GM23338 (cell line): ENCODE measurements at regions not wholly inside any gene's neighbourhood (a gene's known extent, or its start where the extent isn't known, plus 50 kb on each side); places are given as distances from the start of the nearest gene placed in this dataset.

Experiments used
- ATAC-seq: fragments of 200-7000 bp; cut with Tn5 transposase; 3 replicates; pipeline ENCODE4 v1.9.1; 2020
- DNase-seq: peaks from one replicate; pipeline ENCODE4 v3.0.0-alpha.2; 2015; ENCODE audit warnings: low spot score
- H2AFZ ChIP-seq: fragments of 200-600 bp; sonication (generic); 2 replicates; pipeline ENCODE4 v1.8.0; 2016; ENCODE audit warnings: antibody characterized with exemption, mild to moderate bottlenecking, moderate library complexity
- H3F3A ChIP-seq: fragments of 200-600 bp; sonication (generic); replicated peaks from 2 replicates; pipeline ENCODE4 v1.8.0; 2017; ENCODE audit warnings: antibody characterized with exemption, mixed run types, low read depth
- H3K27ac ChIP-seq: fragments of 200-600 bp; sonication (generic); 2 replicates; pipeline ENCODE4 v1.6.1; 2016; ENCODE audit warnings: low read depth
- H3K27me3 ChIP-seq: fragments of 200-600 bp; sonication (generic); 2 replicates; pipeline ENCODE4 v1.8.0; 2016; ENCODE audit warnings: mild to moderate bottlenecking, mixed run types, moderate library complexity; ENCODE audit not compliant: insufficient read depth
- H3K36me3 ChIP-seq: fragments of 200-600 bp; sonication (generic); 2 replicates; pipeline ENCODE4 v1.8.0; 2016; ENCODE audit warnings: mild to moderate bottlenecking; ENCODE audit not compliant: insufficient read depth
- H3K4me1 ChIP-seq: fragments of 200-600 bp; sonication (generic); 2 replicates; pipeline ENCODE4 v1.8.0; 2016; ENCODE audit warnings: mild to moderate bottlenecking, moderate library complexity; ENCODE audit not compliant: insufficient read depth
- H3K4me2 ChIP-seq: fragments of 200-600 bp; sonication (generic); 2 replicates; pipeline ENCODE4 v1.7.1; 2017; ENCODE audit warnings: mixed run types
- H3K4me3 ChIP-seq: fragments of 200-600 bp; sonication (generic); 2 replicates; pipeline ENCODE4 v1.6.1; 2016; ENCODE audit warnings: mixed run types
- H3K79me2 ChIP-seq: fragments of 200-600 bp; sonication (generic); replicated peaks from 2 replicates; pipeline ENCODE4 v1.8.0; 2017; ENCODE audit warnings: mild to moderate bottlenecking; ENCODE audit not compliant: insufficient read depth
- H3K9me2 ChIP-seq: fragments of 200-600 bp; sonication (generic); 2 replicates; pipeline ENCODE4 v1.8.0; 2017; ENCODE audit not compliant: insufficient read depth
- H4K20me1 ChIP-seq: fragments of 200-600 bp; sonication (generic); replicated peaks from 2 replicates; pipeline ENCODE4 v1.8.0; 2017; ENCODE audit warnings: mild to moderate bottlenecking; ENCODE audit not compliant: insufficient read depth
- H3K27ac Mint-ChIP-seq: 2 replicates; pipeline ENCODE4 v1.8.0; 2020; ENCODE audit warnings: inconsistent platforms, mild to moderate bottlenecking, moderate library complexity, mixed read lengths
- H3K27me3 Mint-ChIP-seq: 3 replicates; pipeline ENCODE4 v1.8.0; 2022; ENCODE audit warnings: low read depth, mild to moderate bottlenecking, moderate library complexity, mixed read lengths, inconsistent platforms; ENCODE audit not compliant: insufficient read depth, poor library complexity
- H3K36me3 Mint-ChIP-seq: 3 replicates; pipeline ENCODE4 v1.8.0; 2021; ENCODE audit warnings: low read depth, mild to moderate bottlenecking, inconsistent platforms, moderate library complexity, mixed read lengths
- H3K4me1 Mint-ChIP-seq: 3 replicates; pipeline ENCODE4 v1.8.0; 2020; ENCODE audit warnings: mild to moderate bottlenecking, inconsistent platforms, mixed read lengths
- H3K4me3 Mint-ChIP-seq: 3 replicates; pipeline ENCODE4 v1.8.0; 2021; ENCODE audit warnings: moderate library complexity, mild to moderate bottlenecking, inconsistent platforms, mixed read lengths
- H3K9me3 Mint-ChIP-seq: 3 replicates; pipeline ENCODE4 v1.8.0; 2020; ENCODE audit warnings: moderate library complexity, mild to moderate bottlenecking, inconsistent platforms, mixed read lengths
- ZNF331 ChIP-seq: fragments of 250-450 bp; sonication (Bioruptor Pico); IDR thresholded peaks from 2 replicates; pipeline ENCODE4 v1.5.0; 2020; ENCODE audit warnings: low read depth, mild to moderate bottlenecking, moderate library complexity
- TF ChIP-seq, protein P1 (sequence below): fragments of 250-450 bp; sonication (Bioruptor Pico); IDR thresholded peaks from 2 replicates; pipeline ENCODE4 v1.5.0; 2020; ENCODE audit warnings: mild to moderate bottlenecking, moderate library complexity
- TF ChIP-seq, protein P2 (sequence below): IDR thresholded peaks from 2 replicates; pipeline ENCODE4 v1.6.1; 2016; ENCODE audit warnings: antibody characterized with exemption

DNA sequence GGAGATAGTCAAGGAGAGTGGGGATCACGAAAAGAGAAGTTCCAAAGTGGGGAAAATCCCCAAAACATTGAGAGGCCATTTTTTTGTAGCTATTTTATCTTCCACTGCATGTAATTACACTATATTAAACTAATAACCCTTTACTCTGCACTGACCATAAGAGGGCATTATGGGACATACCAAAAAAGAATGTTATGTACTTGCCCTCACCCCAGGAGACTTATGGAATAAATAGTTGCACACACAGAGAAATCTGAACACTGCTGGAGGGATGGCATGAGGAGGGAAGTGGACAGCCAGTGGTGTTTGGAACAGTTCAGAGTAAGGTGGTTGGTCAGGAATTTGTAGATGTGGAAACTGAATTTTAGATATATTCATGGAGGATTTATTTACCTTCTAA, 422.9 kb downstream of the SNAPC1 start (continued):
- TF ChIP-seq, protein P1, sequence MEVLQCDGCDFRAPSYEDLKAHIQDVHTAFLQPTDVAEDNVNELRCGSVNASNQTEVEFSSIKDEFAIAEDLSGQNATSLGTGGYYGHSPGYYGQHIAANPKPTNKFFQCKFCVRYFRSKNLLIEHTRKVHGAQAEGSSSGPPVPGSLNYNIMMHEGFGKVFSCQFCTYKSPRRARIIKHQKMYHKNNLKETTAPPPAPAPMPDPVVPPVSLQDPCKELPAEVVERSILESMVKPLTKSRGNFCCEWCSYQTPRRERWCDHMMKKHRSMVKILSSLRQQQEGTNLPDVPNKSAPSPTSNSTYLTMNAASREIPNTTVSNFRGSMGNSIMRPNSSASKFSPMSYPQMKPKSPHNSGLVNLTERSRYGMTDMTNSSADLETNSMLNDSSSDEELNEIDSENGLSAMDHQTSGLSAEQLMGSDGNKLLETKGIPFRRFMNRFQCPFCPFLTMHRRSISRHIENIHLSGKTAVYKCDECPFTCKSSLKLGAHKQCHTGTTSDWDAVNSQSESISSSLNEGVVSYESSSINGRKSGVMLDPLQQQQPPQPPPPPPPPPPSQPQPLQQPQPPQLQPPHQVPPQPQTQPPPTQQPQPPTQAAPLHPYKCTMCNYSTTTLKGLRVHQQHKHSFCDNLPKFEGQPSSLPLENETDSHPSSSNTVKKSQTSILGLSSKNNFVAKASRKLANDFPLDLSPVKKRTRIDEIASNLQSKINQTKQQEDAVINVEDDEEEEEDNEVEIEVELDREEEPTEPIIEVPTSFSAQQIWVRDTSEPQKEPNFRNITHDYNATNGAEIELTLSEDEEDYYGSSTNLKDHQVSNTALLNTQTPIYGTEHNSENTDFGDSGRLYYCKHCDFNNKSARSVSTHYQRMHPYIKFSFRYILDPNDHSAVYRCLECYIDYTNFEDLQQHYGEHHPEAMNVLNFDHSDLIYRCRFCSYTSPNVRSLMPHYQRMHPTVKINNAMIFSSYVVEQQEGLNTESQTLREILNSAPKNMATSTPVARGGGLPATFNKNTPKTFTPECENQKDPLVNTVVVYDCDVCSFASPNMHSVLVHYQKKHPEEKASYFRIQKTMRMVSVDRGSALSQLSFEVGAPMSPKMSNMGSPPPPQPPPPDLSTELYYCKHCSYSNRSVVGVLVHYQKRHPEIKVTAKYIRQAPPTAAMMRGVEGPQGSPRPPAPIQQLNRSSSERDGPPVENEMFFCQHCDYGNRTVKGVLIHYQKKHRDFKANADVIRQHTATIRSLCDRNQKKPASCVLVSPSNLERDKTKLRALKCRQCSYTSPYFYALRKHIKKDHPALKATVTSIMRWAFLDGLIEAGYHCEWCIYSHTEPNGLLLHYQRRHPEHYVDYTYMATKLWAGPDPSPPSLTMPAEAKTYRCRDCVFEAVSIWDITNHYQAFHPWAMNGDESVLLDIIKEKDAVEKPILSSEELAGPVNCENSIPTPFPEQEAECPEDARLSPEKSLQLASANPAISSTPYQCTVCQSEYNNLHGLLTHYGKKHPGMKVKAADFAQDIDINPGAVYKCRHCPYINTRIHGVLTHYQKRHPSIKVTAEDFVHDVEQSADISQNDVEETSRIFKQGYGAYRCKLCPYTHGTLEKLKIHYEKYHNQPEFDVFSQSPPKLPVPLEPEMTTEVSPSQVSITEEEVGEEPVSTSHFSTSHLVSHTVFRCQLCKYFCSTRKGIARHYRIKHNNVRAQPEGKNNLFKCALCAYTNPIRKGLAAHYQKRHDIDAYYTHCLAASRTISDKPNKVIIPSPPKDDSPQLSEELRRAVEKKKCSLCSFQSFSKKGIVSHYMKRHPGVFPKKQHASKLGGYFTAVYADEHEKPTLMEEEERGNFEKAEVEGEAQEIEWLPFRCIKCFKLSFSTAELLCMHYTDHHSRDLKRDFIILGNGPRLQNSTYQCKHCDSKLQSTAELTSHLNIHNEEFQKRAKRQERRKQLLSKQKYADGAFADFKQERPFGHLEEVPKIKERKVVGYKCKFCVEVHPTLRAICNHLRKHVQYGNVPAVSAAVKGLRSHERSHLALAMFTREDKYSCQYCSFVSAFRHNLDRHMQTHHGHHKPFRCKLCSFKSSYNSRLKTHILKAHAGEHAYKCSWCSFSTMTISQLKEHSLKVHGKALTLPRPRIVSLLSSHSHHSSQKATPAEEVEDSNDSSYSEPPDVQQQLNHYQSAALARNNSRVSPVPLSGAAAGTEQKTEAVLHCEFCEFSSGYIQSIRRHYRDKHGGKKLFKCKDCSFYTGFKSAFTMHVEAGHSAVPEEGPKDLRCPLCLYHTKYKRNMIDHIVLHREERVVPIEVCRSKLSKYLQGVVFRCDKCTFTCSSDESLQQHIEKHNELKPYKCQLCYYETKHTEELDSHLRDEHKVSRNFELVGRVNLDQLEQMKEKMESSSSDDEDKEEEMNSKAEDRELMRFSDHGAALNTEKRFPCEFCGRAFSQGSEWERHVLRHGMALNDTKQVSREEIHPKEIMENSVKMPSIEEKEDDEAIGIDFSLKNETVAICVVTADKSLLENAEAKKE (CRISPR knock-in tag), result no peak
- no peak for TF ChIP-seq ZNF331 (CRISPR knock-in tag)

DNA sequence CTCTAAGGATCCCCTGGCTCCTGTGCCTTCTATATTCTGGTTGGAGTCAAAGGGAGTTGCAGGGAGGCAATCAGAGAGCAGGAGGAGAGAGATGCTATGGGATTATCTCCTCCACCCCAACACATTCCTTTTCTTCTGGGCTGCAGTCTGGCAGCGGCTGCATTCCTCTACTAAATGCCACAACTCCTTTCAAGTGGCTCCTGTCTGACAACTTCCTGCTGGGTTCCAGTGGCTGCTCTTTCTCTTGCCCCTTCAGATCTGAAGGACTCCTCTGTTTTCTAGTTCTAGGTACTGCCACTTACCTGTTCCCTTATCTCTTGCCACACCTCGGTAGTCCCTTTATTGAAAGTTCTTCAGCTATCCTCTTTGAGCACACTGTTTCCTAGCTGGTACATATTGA, 425.0 kb downstream of the SNAPC1 start:
- no peaks in the 10 kb centered on the region for H3K79me2 ChIP-seq
- H3K4me2 ChIP-seq, result no peak overlapping the region
- no peaks in the 10 kb centered on the region for H3K36me3 ChIP-seq
- no peaks in the 10 kb centered on the region for H4K20me1 ChIP-seq
- Mint-ChIP-seq H3K36me3 (no peaks in the 10 kb centered on the region), H3K4me1 (peaks cover 3% of the 10 kb centered on the region), H3K27ac (no peak overlapping the region), H3K27me3 (no peaks in the 10 kb centered on the region), H3K9me3 (no peaks in the 10 kb centered on the region), H3K4me3 (no peak overlapping the region)
- H3K27me3 ChIP-seq, result no peaks in the 10 kb centered on the region
- H3K4me1 ChIP-seq, result no peaks in the 10 kb centered on the region
- no peak overlapping the region for H2AFZ ChIP-seq
- ATAC-seq (peak; percentile 61), DNase-seq (peak; percentile 38)
- TF ChIP-seq, protein P1 (CRISPR knock-in tag), result peak; percentile 93
- TF ChIP-seq, protein P2, sequence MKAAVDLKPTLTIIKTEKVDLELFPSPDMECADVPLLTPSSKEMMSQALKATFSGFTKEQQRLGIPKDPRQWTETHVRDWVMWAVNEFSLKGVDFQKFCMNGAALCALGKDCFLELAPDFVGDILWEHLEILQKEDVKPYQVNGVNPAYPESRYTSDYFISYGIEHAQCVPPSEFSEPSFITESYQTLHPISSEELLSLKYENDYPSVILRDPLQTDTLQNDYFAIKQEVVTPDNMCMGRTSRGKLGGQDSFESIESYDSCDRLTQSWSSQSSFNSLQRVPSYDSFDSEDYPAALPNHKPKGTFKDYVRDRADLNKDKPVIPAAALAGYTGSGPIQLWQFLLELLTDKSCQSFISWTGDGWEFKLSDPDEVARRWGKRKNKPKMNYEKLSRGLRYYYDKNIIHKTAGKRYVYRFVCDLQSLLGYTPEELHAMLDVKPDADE, result no peak
- no peak overlapping the region for H3K27ac ChIP-seq
- no peaks in the 10 kb centered on the region for H3F3A ChIP-seq
- peaks cover 18% of the 10 kb centered on the region; the same call in 1 of the 2 replicates for H3K9me2 ChIP-seq
- no peak overlapping the region for H3K4me3 ChIP-seq
